ENCODE measurements at regions not wholly inside any gene's neighbourhood (a gene's known extent, or its start where the extent isn't known, plus 50 kb on each side); places are given as distances from the start of the nearest gene placed in this dataset.
"Not testable (repeated sequence)": the region's sequence is repeated elsewhere in the genome, so short reads cannot be mapped to it uniquely, and the experiment has no call there.

DNA sequence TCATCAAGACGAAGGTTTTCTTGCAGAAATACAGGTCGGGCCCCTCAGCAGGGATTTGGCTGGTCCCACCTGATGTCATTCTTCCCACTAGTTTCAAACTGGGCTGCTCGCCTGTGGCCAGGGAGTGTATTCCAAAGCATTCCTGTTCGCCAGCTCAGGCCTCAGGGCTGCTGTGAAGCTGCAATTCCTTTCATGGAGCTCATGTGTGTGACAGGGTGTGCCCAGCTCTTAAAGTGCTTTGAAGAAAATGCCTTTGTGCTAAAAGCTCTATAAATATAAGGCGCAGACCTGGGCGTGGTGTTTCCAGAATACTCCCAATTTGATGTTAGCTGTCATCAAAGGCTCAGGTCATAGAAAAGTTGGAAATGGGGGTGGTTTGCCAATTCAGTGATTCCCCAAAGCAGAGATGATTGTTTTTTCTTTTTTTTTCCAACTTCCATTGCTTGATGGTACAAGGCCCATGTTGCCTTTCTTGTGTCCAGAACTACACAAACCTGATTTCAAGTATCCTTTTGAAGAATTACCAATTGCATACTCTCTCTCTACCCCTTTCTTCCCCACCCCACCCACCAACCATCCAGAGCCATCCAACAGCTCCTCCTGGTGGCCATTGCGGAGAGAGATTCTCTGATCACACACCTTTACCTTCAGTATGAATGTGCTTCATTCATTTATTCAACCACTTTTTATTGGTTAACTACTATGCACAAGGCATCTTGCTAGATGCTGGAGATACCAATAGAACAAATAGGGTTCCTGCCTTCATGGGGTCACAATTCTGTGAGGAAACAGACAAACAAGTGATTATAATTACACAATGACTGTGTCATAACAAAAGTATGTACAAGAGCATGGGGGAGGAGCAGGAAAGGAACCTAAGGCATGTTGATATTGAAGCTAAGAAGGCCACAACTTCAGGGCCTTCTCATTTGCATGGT is 297.3 kb upstream of the LYZL1 start:
- DNase-seq (ENCODE audit: low spot score), result no peak

DNA sequence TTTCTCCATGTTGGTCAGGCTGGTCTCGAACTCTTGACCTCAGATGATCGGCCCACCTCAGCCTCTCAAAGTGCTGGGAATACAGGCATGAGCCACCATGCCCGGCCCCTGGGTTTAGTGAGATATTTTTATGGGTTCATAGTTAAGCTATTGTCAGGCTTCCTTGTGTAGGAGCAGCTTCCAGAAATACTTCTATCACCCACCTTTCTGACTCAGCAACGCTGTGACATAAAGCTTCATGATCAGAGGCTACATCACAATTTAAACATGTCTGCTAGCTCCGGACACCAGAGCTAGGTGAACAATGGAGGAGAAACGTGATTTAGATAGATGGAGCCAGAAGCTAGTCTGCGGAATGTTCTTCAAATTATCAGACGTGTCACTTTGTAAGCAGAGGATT is 295.8 kb upstream of the LYZL1 start:
- no peak for DNase-seq (ENCODE audit: low spot score)

DNA sequence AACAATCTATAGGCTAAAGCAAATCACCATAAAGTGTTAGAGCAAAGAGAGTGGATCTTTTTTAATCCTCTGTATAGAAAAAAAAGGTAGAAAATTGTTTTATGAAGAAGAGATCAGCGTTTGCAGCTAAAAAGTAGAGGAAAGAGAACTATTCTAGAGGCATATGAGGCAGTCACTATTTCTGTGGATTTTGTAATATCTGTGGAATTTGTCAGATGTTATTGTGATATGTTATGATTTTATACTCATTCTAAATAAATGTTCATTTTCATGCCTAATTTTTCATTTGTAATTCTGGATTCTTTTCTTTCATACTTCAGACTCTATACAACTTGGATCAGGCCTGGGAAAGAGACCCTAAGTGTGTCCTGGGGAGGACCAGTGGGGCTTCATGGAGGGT is 295.0 kb upstream of the LYZL1 start:
- no peak for DNase-seq (ENCODE audit: low spot score)

DNA sequence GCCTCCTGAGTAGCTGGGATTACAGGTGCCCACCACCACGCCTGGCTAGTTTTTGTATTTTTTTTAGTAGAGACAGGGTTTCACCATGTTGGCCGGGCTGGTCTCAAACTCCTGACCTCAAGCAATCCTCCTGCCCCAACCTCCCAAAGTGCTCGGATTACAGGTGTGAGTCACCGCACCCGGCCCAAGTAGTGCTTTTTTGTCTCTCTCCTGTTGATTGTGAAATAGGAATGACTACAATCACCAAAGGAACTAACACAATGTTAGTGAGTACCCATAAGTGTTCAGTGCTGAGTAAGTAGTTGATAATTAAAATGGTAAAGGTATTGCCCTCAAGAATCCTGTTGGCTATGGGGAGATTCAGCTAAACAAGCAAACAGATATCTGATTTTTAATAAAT is 294.1 kb upstream of the LYZL1 start:
- DNase-seq (ENCODE audit: low spot score), result not testable (repeated sequence)

DNA sequence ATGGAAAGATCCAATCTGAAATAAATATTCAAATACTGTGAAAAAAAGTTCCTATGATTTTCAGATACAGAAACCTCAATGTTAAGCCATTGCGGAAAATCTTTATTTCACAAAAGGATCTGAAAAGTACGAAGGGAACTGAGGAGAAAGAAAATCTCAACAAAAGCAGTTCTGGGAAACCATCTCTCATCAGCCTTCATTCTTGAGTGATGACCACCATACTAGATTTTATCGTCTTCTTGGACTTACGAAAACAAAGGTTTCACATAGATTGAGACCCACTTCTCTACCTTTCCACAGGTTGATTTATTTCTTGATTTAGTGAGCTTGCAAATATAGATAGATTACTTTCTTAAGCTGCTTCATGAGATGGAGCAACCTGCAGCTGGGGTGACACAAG is 293.4 kb upstream of the LYZL1 start:
- DNase-seq (ENCODE audit: low spot score), result no peak

DNA sequence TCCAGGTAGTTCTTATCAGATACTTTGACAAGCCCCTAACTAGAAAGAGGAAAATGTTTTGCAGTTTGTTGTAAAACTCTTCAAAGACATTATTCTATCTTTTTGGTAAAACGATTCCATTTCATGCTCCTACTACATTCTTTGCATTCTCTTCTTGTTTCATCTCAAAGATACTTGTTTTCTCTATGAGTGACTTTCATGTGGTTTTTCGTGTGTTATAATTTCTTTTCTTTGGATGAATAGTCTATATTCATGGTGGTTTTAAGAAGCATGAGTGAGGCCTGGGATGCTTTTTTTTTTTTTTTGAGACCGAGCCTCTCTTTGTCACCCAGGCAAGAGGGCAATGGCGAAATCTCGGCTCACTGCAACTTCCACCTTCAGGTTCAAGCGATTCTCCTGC is 292.5 kb upstream of the LYZL1 start:
- DNase-seq (ENCODE audit: low spot score), result no peak

DNA sequence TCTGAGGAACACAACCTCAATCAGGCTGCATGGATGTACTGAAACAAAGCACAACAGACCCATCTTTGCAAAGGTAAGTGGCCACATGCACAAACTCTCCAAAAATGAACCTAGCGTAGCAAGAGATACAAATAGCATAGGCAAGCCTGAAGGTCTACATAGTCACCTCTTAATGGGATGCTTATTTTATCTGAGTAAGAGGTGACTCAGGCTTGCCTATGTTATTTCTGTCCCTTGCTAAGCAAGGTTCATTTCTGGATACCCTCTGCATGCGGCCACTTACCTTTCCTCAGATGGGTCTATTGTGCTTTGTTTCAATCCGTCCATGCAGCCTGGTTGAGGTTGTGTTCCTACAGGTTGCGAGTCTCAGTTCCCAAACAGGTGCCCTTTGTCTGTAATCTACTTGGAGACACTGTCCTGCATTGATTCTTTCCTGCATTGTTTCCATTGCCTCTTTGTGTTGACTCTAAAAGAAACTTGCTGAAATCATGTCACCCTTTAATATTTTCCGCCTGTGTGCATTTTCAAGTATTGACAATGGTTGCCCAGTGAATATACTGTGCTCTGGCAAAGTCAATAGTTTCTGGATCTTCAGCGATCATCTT is 291.8 kb upstream of the LYZL1 start:
- DNase-seq (ENCODE audit: low spot score), result no peak

DNA sequence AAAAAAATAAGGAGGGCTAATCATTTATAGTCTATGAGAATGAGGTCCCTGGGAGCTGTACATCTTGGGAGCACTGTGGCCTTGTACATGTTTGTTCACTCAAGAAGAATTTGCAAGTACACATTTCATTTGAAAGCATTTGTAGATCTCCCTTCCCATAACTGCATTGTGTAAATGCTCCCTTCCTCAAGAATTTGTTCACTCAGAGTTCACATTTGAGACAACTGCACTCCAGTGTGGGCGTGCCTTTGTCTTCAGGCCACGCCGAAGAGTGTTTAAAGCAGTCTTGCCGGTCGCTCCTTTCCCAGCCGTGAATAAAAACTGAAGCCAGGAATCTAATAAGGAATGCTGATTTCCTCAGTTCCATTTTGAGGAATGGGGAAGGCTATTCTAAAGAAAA is 291.1 kb upstream of the LYZL1 start:
- DNase-seq (ENCODE audit: low spot score), result no peak

DNA sequence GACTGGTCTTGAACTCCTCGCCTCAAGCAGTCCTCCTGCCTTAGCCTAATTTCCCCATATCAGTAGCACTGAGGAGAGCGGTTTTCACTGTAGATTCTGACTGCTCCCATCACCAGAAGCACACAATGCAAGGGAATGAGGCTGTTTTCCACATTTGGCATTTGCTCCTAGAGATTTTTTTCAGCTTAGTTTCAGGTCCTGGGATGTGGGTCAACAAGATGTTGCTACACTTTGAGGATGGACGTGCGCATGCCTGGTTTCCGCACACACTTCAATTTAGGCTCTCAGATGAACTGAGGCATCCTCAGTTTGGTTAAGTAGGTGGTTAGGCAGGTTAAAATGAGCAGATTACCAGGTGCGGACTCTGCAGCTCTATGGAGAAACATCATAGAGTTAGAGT is 287.1 kb upstream of the LYZL1 start:
- DNase-seq (ENCODE audit: low spot score), result no peak

DNA sequence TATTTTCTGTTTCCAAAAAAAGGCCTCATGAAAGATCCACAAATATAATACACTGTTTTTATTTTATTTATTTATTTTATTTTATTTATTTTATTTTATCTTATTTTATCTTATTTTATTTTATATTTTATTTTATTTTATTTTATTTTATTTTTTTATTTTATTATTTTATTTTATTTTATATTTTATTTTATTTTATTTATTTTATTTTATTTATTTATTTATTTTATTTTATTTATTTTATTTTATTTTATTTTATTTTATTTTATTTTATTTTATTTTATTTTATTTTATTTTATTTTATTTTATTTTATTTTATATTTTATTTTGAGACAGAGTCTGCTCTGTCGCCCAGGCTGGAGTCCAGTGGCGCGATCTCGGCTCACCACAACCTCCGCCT is 285.9 kb upstream of the LYZL1 start:
- not testable (repeated sequence) for DNase-seq (ENCODE audit: low spot score)

DNA sequence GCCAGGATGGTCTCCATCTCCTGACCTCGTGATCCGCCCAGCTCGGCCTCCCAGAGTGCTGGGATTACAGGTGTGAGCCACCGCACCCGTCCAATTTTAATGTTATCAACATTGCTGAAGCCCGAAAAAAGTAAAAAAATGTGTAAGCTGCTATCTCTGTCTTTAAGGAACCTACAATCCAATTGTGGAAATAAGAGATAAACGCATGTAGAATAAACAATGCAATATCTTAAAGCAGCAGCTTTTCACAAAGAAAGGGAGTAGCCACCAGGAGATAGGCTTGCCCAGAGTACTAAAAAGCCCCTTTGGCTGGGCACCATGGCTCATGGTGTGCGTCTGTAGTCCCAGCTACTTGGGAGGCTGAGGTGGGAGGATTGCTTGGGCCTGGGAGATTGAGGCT is 282.9 kb upstream of the LYZL1 start:
- no peak for DNase-seq (ENCODE audit: low spot score)

DNA sequence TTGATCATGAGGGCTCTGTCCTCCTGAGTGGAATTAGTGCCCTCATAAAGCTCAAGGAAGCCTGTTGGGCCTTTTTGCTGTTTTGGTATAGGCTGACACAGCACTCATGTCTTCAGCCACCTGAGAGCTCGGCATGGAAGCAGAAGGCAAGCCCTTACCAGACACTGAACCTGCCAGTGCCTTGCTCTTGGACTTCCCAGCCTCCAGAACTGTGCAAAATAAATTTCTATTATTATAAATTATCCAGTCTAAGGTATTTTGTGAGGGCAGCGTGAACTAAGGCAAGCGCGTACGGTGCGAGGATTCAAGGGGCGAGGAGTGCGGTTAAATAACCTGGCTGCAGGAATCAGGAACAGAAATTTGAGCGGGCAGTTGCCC is 281.5 kb upstream of the LYZL1 start:
- DNase-seq (ENCODE audit: low spot score), result no peak

DNA sequence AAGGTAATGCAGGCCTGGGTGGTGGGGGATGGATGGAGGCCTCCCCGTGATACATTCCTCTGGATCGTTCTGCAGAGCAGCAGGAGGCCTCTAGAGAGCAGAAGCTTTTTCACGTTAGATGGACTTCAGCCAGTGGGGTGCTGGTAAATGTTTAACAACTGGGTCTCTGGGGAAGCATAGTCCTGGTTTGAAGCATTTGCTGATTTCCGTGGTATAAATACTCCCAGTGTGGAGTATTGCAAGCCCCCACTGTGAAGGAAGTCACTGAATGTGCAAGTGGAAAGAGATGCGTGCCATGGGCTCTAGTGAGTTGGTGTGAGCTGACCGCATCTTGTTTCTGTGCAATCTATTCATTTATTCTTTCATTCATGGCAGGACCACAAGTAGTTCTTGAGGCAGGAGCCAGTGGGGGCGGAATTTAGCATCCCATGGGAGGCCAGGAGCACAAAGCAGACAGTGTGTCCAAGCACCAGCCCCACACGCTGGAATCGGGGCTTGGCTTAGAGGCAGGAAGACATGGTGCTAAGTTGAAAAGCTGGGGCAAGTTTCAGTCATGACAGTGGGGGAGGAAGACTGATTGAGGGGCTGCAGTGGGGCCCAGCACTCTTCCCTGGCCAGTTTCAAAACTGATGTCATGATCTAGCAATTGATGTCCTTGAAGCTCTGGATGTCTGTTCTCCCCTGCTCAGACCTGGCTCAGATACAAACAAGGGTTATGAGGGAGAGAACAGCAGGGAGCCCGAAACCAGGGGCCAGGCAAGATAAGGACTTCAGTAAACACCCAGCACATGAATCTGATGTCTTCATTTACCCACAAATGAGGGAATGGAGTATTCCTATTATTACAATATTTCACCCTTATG is 280.9 kb upstream of the LYZL1 start:
- no peak for DNase-seq (ENCODE audit: low spot score)

DNA sequence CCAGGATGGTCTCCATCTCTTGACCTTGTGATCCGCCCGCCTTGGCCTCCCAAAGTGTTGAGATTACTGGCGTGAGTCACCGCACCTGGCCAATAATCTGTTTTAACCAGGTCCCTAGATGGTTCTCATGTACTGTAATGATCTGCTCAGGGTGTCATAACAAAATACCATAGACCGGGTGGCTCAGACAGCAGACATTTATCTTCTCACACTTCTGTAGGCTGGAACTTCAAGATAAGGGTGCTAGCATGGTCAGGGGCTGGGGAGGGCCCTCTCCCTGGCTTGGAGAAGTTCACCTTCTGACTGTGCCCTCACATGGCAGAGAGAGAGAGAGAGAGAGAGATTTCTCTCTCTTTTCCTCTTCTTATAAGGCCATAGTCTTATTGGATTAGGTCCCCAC is 279.4 kb upstream of the LYZL1 start:
- DNase-seq (ENCODE audit: low spot score), result no peak

DNA sequence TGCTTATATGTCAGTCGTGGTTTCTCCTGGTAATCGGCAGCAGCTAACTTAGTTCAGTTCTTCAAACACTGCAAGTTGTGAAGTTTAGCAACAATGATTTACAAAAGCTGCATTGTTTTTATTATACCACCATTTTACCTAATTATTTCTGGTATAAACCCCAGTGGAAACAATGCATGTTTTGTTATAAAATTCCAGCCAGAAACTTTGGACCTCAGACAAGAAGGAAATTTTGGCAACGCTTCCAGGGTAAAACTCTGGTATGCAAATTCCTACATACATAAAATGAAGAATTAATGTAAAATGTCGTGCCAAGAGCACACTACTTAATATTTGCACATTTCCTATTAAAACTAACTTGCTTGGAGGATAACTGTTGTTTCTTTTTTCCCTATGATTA is 277.4 kb upstream of the LYZL1 start:
- DNase-seq (ENCODE audit: low spot score), result no peak

DNA sequence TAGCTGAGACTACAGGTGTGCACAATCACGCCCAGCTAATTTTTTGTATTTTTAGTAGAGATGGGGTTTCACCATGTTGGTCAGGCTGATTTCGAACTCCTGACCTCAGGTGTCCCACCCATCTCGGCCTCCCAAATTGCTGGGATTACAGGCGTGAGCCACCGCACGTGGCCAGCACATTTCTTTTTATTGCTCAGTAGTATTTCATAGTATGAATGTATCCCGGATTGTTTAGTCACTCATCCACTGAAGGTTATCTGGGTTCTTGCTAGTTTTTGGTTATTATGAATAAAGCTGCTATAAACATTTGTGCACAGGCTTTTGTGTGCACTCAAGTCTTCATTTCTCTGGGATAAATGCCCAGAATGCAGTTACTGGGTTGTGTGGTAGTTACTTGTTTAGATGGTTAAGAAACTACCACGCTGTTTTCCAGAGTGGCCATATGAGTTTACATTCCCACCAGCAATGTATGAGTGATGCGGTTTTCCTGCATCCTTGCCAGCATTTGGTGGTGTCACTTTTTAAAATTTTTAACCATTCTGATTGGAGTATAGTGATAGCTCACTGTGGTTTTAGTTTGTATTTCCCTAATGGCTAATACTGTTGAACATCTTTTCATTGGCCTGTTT is 275.8 kb upstream of the LYZL1 start:
- DNase-seq (ENCODE audit: low spot score), result no peak

DNA sequence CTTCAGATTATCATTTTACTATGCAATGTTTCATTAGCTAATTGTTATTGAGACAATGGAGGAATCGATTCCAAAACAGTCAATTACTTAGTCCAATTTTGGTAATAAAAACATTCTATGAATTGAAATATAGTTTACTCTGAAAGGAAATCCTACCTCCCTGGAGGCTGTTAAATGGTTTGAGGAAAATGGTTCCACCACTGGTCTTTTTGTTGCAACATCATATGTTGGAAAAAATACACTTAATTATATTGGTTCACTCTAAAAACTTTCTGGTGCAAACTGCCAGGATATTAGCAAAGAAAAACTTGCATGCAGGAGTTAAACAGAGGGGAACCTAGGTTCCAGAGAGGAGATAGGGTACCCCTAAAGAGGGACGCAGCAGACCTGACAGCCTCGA is 267.3 kb upstream of the LYZL1 start:
- DNase-seq (ENCODE audit: low spot score), result no peak

DNA sequence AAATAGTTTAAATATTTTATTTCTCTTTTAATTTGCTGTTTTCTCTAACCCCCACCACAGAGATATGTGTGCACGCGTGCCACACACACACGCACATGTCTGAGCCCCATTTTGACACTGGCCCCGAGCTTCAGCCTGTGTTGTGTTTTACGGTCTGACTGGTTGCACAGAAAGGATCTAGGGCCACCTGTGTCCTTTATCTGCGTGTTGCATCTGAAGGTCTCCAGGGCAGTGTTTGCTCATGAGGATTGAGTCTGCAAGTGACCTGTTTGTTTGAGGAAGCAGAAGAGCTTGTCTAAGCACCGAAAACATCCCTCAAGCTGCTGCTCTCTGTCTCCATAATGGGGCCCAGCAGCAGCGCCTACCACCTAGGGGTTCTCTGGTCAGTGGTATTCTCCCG is 266.4 kb upstream of the LYZL1 start:
- no peak for DNase-seq (ENCODE audit: low spot score)

DNA sequence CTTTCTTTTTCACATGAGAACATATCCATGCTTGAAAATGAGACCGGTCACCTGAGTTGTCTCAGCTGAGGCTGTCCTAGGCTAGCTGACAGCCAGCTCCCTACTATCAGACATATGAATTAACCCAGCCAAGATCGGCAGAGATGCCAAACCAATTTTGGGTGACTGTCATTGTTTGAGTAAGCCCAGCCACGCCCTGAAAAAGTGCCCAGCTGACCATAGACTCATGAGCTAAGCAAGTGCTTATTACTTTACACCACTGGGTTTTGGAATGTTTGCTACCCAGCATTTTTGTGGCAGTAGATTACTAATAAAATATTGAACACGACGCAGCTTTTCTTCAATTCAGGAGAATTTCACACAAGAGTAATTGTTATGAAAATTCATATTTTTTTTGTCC is 265.2 kb upstream of the LYZL1 start:
- no peak for DNase-seq (ENCODE audit: low spot score)

DNA sequence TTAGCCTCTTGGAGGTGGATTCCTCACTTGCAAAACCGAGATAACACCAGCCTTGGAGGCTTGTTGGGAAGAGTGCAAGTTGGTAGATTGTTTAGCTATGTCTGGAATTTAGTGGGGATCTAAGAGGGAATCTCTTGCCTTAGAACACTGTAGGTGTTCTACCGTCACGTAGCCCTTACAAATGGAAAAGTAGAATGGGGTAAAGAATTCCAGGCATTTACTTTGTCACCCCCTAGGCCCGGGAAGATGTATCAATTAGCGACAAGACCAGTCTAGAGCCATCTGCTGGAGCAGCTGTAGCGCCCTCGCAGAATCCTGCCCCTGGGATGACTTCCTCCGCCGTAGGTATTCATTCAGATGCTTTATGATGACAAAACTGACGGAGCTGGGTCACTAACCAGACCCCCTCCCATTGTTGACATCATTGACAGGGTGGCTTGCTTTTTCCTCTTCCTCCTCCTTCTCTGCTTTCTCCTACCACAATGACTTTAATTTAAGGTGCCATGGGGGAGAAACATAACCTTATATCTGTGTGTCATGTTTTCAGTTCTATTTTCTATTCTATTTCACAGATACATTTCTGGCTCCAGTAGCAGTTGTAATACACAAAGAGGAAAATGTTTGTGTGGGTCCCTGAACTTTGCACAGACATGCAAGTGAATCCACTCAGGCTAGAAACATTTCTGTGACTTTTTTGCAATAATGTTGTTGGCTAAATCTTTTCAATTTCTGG is 262.6 kb upstream of the LYZL1 start:
- no peak for DNase-seq (ENCODE audit: low spot score)

DNA sequence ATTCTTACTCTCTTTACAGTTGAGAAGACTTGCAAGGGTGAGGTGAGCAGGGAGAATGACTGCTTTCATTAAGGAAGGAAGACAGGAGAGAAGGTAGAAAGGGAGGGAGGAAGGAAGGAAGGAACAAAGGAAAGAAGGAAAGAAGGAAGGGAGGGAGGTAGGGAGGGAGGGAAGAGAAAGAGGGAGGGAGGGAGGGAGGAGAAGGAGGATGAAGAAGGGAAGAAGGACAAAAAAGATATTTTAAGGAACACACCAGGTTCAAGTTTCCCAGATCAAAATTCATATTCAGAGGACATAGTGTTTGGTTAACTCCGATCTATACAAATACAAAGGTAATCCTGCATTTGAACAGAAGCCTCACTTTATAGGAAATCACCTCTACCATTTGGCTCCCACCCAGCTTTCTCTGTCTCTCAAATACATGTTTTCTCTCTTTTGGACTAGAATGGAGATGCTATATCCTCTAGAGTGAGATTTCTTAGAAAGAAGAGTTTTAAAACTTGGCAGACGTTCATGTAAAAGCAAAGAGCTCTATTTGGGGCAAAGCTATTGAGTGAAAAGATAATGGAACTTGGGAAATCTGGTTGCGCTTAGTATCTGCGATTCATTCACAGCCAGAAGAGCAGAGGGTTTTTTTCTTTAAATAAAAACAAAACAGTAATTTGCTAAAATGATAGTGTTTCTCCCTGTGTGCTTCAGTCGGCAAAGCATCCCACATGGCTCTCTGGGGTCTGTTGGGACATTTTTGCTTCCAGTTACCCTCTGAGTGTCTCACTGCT is 261.9 kb upstream of the LYZL1 start:
- no peak for DNase-seq (ENCODE audit: low spot score)

Data from Ammon's horn (tissue), 1 donor.